HG03460 (cell line): ENCODE measurements at regions not wholly inside any gene's neighbourhood (a gene's known extent, or its start where the extent isn't known, plus 50 kb on each side); places are given as distances from the start of the nearest gene placed in this dataset.

Source experiments
- ATAC-seq: cut with Tn5 transposase; IDR thresholded peaks from one replicate; pipeline ENCODE4 v1.9.1; 2021; ENCODE audit not compliant: unreplicated experiment

GRCh38 chr22:48432781-48433518 is 1394.7 kb downstream of the BRD1 start:
- no peak for ATAC-seq

- no peak for ATAC-seq
Measured at GRCh38 chr22:48431536-48432315, 1395.9 kb downstream of the BRD1 start.

GRCh38 chr22:48431014-48431413 is 1396.7 kb downstream of the BRD1 start:
- ATAC-seq: no peak

GRCh38 chr22:48429446-48430020 is 1398.1 kb downstream of the BRD1 start:
- no peak for ATAC-seq

- ATAC-seq: no peak
Measured at GRCh38 chr22:48428631-48429371, 1398.9 kb downstream of the BRD1 start.

GRCh38 chr22:48427731-48428211 is 1399.9 kb downstream of the BRD1 start:
- no peak for ATAC-seq

- ATAC-seq: no peak
Measured at GRCh38 chr22:48426466-48427380, 1401.0 kb downstream of the BRD1 start.

- ATAC-seq: no peak
Measured at GRCh38 chr22:48425641-48426040, 1402.0 kb downstream of the BRD1 start.

GRCh38 chr22:48425091-48425506 is 1402.6 kb downstream of the BRD1 start:
- no peak for ATAC-seq

- no peak for ATAC-seq
Measured at GRCh38 chr22:48424661-48425060, 1403.0 kb downstream of the BRD1 start.

- no peak for ATAC-seq
Measured at GRCh38 chr22:48424201-48424627, 1403.5 kb downstream of the BRD1 start.

GRCh38 chr22:48423481-48423911 is 1404.2 kb downstream of the BRD1 start:
- ATAC-seq: no peak

GRCh38 chr22:48422900-48423480 is 1404.7 kb downstream of the BRD1 start:
- no peak for ATAC-seq

- no peak for ATAC-seq
Measured at GRCh38 chr22:48418831-48419230, 1408.8 kb downstream of the BRD1 start.

GRCh38 chr22:48417225-48418070 is 1410.2 kb downstream of the BRD1 start:
- no peak for ATAC-seq

- ATAC-seq: no peak
Measured at GRCh38 chr22:48416396-48417224, 1411.1 kb downstream of the BRD1 start.

GRCh38 chr22:48415520-48415919 is 1412.2 kb downstream of the BRD1 start:
- ATAC-seq: no peak

- ATAC-seq: no peak
Measured at GRCh38 chr22:48414651-48415050, 1413.0 kb downstream of the BRD1 start.
